ELF-1 (cell line): ENCODE measurements at regions not wholly inside any gene's neighbourhood (a gene's known extent, or its start where the extent isn't known, plus 50 kb on each side); places are given as distances from the start of the nearest gene placed in this dataset.

ENCODE experiments used
- DNase-seq: peaks from one replicate; pipeline ENCODE4 v3.0.0-alpha.2; 2016; ENCODE audit warnings: low read depth, low spot score

DNA sequence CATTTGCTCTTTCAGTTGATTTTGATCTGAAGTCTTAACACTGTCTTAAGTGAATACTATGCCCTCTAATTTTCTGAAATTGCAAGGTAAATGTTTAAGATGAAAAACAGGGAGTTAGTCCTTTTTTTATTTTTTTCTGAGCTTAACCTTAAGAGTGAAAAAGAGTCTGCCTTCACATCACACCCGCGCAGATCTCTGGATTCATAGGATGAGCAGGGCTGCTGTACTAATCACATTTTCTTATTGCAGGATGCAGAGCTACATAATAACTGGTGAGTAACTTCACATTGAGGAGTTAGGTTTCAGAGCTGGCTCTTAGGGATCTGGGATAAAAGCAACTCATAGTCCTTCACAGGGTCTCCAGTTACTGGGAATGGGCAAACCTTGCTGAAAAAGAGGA, 188.7 kb upstream of the ATP1B1 start:
- DNase-seq = no peak

DNA sequence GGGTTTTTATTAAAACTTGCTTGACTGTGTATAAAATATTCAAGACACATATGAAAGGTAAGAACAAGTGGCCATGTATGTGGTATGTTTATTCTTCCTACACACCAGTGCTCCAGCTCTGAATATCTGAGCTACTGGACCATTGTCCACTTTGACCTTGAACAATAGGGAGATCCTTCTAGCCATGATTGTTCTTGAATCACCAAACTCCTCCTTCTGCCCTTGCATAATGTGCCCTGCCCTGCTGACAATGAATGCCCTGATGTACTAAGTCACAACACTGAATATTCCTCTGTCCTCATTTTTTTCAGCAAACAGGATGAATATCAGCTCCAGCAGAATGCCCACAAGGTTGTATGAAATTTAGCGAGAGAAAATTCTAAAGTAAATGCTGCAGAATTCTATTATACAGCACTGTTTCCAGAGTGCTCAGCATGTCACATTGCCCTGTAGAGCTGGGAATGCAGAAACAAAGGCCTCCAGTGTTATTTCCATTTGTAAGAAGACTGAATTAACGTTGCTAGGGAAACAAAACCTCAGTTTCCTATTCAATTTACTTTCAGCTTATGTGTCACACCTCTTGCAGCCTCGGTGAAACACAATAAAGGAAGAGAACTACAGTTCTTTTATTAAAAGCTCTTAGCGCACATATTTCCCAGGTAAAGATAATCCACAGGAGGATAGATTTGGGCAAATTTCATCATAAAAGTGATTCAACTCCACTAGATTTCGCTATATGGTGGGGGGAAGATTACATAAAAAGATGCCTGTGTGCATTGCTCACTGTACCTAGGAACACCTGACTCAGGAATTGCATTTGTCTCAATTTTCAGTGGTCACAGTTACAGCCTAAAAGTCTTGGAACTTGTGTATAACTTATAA, 187.4 kb upstream of the ATP1B1 start:
- no peak for DNase-seq

DNA sequence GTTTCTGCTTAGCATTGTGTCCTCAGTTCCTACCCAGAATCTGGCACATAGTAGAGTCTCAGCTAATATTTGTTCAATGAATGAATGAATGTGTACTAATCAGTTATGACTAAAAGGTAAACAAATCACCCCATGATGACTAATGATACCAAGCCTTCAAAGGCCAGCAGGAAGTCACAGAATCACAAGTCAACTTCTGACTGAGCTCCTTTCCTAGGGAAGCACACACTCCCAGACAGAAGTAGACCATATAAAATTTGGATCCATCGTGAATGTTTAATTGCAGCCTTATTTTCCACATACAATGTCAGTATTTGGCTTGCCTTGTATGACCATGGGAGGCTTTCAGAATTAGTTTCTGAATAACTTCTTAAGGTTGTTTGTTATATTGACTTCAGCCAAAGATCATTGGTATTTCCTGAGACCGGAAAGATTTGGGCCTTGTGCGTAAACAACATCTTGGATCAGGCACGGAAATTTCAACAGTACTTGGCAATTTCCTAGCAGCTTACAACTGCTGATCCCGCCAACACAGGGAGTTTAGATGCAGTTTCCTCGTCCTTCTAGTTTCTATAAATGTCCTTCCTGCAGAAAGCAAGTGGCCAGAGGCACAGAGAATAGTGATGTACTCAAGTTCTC, 185.9 kb upstream of the ATP1B1 start:
- no peak for DNase-seq

DNA sequence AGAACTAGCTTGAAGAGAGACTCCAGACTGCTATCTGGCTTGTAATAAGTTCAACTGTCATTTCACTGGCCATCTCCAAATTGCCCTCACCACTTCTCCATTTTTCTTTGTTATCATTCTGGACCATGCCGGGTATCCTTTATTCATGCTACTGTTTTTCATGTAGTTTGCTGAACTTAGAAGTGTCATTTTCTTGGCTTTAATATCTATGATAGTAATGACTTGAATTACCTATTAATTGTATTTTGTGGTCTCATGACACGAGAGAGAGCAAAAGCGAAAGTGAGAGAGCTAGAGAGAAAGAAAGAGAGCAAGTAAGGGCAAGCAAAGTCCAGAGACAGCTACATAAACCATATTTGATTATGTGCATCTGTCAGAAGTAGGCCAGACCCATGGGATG, 184.9 kb upstream of the ATP1B1 start:
- no peak for DNase-seq

DNA sequence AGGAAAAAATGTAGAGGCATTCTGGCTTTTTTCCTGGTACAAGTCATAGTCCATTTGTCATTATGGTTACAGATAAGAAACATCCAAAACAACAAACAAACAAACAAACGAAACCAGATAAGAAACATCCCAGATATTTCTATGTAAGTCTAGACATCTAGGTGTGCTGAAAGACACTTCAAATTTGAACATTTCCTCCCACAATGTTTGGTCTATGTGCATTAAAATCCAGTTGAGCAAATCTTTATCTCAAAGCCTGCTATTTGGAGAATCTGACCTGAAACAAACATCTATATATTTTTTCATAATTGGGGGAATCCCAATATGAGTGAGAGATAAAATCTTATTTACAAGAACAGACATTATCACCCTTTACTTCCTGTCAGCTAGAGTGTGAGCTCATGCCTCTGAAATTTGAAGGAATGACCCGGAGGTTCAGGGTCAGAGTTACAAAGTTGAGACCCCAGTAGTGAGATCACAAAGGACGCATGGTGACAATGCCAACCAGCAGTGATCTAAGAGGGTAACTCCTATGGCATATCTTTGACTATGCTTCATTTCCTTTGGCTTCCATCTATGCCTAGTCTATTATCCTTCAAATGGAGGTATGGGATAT, 182.9 kb upstream of the ATP1B1 start:
- no peak for DNase-seq

DNA sequence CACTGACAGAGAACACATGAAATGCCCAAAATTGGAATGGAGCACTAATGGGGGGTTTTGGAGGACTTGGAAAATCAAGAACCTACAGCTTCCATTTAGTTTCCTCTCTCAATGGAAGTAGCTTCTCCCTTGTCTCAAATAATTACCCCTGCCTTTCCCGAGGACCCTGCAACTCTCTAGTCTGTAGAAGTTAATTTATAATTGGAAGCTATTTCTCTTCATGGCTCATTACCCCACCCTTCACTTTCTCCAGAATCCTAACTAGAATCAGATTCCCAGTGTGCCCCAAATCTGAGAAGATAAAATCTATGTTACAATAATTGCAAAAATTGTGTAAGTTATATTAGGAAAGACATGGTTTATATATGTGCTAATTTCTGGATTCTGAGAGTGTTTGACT, 181.5 kb upstream of the ATP1B1 start:
- DNase-seq = no peak

DNA sequence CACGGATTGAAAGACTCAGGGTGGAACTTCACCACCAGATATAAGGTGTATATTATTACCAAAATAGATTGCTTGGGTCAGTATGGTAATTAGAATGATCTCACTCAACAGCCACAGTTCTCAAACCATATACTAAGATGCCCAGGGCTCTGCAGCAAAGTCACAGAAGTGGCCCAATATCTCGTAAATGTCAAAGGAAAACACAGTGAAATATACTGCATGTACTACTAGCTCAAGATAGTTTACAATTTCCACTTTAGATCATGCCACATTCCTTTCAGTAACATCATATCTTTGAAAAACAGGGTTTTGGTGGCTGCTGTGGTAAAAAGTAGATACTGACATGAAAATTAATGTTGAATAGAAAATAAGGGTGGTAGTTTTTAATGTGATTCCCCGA, 180.3 kb upstream of the ATP1B1 start:
- no peak for DNase-seq

DNA sequence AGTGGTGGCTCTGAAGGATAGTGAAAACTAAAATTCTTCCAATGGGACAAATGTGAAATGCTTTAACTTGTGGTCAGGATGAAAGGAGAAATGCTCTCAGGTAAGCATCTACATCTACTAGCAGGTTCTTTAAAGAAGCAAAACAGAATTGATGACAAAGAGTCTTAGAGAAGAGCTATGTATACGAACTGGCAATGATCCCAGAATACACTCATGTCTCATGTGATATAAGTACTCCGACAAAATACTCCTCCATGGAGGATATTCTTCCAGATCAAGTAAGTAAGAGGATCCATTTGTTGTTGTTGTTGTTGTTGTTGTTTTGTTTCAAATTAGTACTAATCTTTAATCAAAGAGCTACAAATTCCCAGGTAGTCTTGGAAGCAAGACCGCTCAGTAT, 174.0 kb upstream of the ATP1B1 start:
- DNase-seq = no peak

DNA sequence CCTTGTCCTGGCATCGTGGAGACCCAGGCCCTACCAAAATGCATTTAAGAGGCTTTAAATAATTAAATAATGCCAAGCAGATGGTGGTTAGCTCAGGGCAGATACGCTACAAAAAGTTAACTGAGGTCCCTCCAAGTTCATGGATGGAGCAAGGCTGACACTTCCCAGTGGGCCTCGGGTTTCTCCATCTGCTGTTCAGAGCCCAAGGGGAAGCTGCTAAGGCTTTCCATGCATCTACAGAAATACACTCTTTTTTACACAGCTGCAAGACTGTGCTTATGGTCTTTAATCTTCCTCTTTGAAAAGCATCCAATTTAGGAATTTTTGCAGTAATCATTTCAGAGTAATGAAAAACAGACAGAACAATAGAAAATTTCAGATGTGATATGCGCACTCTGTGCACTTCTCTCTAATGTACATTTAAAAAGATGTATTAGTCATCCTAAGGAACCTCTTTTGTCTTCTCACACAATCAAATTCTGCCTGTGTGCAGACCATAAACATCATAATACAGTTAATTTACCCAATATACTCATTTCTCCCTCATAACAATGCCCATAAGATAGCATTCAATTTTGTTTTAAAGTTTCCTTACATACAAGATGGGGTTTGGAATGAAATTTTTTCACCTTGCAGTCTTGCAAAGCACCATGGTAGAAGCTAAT, 173.2 kb upstream of the ATP1B1 start:
- no peak for DNase-seq

DNA sequence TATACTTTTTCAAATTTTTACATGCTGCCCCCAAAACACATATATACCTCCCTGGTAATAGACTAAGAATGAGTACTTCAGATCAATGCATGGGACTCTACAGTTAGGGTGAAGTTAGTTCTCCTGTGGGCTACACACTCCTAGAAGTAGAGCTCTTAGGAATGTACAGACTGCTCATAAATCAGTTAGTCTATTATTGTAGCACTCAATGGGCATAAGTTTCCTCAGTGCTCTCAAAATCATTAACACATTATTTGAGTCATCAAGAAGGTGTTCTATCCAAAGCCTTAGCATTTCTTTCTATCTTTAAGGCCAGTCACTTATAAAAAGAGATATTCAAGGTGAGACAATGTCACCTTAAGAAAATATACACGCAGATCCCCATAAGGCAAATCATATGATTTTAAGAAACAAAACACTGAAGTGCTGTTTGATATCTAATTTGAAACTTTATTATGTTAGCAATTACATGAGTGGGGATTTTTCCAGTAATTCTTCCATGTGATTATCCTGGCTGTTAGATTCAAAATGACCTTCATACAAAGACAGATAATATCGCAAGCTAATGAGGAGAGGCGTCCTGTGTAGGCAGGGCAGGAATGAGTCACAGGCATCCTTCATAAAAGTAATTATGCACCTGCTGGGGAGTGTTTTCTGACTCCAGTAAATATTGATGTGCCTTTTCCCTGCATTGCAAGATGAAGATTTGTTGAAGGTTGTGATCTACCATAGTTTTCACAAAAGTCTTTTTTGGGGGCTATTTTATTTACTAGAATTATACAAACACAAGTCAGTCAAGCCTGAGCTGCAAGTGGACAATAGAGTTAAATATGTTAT, 167.2 kb upstream of the ATP1B1 start:
- no peak for DNase-seq

DNA sequence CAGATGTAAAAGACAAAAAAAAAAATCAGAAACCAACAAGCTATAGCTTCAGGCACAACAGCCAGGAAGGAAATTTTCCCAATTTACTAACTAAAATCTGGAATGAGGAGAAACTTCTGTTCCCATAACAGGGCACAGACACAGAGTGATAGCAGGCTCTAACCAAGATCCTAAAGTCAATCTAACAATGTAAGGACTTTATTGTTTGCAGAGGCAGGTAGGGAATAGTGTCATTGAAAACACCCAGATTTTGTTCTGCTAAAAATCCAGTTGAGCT, 166.6 kb upstream of the ATP1B1 start:
- DNase-seq = no peak

DNA sequence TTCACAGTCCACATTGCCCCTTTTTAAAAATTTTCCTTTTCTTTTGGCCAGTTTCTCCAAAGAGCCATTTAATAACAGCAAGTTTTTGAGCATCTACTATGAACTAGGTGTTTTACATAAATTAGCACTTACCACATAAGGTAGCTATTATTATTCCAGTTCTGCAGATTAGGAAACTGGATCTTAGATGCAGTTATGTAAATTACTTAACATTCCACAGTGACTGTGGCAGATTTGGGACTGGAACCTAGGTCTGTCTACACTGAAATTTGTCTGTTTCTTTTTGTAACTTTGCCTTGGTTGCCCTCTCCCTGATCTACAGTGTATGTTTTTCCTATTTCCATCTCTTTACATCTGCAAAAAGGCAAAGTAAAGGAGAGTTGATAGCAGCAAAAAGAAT, 164.8 kb upstream of the ATP1B1 start:
- DNase-seq = no peak

DNA sequence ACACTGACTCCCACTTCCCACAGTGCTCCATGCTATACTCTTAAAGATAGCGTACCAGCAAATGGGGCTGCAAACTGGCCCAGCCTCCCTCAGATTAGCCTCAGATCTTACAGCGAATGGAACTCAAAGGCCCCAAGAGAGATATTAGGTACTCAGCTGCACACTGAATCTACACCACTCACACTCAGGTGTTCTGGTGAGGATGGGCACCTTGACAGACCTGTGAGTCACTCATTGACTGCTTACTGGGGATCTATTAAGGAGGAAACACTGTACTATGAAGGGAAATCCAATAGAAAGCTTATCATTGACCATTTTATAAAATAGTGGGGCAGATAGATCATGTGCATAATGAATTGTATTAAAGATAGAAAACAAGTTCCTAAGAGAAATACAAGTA, 164.3 kb upstream of the ATP1B1 start:
- no peak for DNase-seq

DNA sequence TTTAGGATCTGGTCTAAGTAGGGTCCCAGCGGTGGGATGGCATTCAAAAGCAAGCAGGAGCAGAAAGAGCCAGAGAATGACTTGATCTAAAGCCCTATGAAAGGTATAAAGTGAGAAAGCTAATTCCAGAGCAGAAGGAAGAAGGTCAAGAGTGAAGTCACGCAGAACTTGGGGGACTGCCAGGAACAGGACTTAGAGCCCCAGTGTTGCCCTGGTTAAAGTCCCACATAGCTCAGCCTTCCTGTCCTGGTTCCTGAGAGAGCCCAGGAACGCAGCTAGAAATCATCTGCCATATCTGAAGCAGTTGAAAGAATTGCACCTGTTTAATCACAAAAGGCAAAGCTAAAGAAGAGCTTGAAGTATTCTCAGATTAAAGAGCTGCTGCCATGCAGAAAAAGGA, 160.6 kb upstream of the ATP1B1 start:
- no peak for DNase-seq

DNA sequence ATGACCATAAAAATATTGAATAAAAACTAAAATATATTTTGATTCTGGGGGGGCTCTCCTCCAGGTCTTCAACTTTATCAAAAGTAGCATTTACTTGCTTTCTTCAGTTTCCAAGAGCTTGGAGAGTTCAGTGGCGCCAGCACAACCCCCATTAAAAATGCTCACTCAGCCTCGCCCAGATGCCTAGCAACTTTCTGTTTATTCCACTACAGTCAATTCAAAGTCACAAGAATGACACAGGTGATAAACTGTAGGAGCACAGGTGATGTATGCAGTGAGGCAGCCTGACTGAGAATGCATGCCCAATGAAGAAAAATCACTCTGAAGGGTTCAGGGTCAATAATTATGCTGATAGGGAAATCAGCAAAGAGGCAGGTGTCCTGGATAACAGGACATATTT, 159.4 kb upstream of the ATP1B1 start:
- no peak for DNase-seq

DNA sequence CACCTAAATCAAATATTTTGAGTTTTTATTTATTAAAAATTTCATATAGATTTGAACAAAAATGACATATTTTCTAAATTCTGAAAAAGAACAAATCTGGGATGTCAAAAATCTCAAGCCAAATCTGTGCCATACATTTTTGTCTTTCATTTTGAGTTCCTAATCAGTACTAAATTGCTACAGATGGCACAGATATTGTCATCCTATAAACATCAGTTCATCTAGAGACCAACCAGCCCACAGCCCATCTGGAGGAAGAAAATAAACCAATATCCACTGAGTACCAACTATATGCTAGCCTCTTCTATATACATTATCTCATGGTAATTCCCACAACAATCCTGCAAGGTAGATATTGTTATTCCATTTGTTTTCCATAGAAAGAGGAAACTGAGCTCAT, 156.8 kb upstream of the ATP1B1 start:
- DNase-seq = no peak

DNA sequence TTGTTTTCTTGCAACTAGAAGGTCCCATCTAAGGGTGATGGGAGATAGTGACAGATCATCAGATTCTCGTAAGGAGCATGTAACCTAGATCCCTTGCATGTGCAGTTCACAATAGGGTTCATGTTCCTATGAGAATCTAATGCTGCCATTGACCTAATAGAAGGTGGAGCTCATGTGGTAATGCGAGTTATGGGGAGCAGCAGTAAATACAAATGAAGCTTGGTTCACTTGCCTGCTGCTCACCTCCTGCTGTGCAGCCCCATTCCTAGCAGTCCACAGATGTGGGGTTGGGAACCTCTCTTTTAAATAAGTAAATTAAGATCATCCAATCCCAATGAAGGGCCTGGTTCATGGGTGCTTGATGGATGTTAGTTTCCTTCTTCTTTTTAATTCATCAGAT, 148.7 kb upstream of the ATP1B1 start:
- DNase-seq = no peak

DNA sequence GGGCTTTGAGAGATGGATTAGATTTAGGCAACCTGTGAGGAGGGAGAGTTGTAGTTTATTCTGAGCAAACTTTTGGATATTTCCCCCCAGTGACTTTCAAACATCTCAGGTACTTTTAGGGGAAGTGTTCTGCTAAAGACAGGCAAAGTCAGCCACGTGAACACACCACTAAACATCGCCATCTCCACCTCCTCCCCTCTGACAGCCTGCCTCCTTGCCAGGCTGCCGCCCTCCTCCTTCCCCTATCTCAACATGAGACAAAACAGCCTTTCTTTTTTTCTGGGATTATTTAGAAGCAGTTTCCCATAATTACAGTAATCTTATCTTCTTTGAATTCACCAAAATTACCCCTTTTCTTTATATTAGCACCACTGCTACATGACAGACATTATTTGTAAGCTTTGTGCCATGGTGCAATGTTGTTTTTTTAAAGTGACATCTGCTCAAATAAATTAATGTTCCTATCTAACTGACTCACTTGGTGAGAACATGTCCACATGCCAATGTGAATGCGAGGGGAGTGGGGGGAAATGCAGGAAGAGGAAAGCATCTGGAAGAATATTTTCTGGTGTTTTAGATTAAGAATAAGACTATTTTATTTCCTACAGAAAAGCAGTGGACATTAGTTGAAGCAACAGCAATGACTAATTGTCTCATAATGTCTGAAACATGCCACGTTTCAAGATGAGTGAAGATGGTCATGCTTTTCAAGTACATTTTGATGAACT, 147.8 kb upstream of the ATP1B1 start:
- no peak for DNase-seq

DNA sequence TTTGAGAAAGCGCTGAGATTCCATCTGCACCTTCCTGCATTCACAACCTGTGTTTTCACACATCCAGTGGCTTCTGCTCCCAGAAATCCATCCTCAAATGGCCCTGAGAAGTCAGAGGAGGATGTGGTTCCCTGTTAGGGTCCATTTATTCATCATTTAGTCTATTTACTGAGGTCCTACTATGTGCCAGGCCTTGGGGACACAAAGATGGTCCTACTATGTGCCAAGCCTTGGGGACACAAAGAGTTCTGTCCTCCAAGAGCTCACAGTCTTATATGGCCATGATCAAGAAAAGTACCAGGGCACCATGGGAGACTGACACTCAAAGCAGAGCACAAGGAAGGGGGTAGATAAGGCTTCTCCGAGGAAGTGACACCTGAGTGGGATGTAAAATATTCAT, 147.1 kb upstream of the ATP1B1 start:
- no peak for DNase-seq

DNA sequence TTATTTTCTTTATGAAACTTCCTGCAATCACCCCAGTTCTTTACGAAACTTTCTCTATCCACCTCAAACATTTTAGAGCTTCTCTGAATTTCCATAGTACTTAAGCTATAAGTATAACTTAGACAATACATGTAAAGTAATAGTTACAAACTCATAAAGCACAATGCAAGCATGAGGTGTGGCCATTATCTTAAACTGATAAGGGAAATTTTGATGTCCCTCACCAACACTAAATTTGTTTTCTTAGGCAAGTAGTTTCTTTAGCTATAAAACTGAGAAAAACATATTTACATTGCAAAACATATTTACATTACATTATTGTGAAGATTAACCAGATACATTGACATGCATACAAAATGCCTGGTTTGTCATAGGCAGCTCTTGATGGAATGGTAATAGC, 146.4 kb upstream of the ATP1B1 start:
- DNase-seq = no peak

DNA sequence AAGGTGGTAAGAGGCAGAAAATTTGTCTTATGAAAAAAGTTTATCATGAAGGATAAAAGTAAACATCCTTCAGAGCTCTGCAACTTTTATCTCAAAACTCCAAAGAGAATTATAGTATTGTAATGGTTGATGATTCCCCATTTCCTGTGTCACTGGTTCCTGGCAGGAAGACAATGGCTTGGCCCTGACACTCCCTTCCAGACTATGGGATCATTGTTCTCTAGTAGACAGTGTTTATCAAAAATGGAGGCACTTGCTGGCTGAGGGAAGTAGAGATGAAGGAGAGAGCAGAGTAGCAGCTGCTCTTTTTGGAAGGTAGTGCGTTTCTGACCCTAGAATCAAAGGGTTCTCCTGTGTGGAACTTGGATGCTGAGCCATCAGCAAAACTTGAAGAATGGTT, 145.9 kb upstream of the ATP1B1 start:
- DNase-seq = no peak
